Activated T-cell treated with anti-CD3 and anti-CD28 coated beads for 48 hours (primary cell): ENCODE measurements at regions not wholly inside any gene's neighbourhood (a gene's known extent, or its start where the extent isn't known, plus 50 kb on each side); places are given as distances from the start of the nearest gene placed in this dataset.

Source experiments
- DNase-seq: peaks from one replicate; pipeline ENCODE4 v3.0.0-alpha.2; 2020; ENCODE audit warnings: low read depth

DNA sequence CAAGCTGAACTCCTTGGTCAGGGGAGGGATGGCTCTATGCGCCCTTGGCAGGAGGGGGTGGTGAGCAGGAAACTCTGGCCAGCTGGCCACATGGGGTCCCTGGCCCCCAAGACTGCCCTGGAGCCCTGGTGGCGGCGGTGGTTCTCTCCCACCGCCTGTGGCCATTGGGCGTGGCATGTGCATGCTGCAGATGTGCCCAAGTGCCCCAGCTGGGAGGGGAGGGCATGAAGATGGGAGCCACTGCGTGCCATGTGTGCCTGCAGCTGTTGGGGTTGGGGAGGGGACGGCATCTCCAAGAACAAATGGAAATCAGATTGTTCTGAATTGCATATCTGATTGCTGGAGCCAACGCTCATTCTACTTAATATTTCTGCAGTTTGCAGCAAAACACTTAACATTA lies 115.7 kb upstream of the IGF1 start:
- DNase-seq: no peak

DNA sequence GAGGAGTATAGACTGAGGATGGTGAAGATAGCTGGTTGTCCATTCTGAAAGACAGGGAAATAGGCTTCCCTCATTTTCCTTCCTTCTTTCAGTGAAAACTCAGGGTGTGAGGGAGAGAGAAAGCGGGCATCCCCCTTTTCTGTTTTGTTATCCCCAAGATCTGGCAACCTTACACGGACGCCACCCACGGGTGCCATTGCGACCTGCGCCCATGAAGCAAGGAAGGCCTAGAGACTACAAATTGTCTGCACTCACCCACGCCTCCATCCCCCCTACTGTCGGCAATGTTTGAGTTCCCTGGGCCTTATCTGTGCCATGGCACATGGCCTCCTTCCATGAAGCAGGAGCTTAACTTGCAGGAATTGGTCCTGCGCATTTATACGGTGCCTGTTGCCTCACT lies 115.0 kb upstream of the IGF1 start:
- DNase-seq: no peak

DNA sequence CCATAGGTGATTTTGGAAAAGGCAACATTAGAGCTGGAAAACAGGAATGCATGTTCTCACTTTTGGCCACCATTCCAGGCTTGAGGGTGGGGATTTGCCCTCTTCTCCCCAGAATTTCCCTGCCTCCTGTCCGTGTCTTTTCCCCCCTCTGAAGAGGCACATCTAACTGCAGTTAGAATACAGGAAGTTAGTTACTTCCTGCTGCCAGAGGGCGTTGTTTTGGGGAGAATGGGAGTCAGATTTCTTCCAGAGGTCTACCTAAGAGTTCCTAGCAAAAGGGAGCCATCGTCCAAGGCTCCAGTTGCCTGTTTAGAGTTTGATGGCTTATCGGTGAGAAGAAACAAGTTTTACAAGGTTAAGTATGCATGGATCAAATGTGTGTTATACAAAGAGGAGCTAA lies 112.8 kb upstream of the IGF1 start:
- DNase-seq: no peak

DNA sequence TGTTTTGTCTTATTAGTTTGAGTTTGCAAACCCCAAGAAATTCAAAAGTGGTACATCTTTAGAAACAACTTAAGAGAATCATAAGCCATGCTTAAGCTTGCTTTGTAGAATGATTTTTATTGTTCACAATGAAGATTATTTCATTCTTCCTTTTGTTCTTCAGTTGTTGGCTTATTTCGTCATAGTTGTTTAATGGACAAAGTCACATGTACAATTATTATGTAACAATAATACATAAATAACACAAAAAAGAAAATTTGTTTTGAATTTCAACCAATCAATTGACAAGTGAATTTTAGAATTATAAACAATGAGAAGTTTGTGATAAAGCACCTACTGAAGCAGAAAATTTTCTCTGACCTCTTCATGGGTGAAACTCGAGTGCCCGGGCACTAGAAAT lies 111.8 kb upstream of the IGF1 start:
- DNase-seq: no peak

DNA sequence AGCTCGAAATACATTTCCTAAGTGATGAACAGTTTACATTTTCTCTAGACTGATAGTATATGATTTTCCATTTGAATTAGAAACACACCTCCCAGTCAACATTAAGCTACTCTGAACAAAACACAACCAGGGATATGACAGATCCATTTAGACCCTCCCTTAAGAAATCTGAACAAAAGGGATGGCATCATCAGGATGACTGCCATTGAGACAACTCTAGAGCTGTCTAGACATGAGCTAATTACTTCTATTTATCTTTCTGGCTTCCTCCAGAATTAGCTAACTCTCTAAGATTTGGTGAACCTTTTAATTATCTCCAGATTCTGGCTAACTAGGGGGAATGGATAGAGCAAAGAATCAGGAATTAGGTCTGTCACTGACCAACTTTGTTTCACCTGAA lies 92.9 kb upstream of the IGF1 start:
- no peak for DNase-seq

DNA sequence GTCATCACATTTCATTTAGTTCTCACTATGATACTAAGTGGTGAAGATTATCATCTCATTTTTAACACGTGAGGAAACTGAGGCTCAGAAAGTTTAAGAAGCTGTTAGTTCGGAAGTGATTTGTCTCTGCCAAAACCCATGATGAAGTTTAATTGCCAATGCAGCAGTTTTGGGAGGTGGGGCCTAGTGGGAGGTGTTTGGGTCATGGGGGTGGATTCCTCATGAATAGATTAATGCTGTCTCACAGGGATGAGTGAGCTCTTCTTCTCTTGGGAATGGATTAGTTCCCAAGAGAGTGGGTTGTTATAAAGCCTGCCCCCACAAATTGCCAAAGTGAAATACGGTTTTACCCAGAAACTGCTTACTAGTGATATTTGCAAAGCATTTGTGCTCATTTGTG lies 91.5 kb upstream of the IGF1 start:
- no peak for DNase-seq

DNA sequence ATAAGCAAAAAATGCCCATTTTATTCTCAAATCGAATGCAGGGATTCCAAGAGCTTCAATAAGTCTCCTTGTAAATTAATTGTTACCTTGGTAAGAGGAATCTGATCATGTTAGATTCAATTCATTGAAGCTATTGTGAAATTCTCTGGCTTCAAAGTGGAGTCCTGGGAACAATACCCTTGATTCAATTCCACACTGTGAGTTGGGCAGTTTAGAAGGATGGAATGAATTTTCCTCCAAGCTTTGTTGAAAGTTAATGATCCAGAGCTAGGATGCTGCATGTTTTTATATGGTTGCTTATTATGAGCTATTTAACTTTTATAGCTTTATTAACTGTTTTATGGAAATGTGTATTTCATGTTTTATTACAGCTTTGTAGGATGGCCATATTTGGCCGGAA lies 89.9 kb upstream of the IGF1 start:
- DNase-seq: no peak

DNA sequence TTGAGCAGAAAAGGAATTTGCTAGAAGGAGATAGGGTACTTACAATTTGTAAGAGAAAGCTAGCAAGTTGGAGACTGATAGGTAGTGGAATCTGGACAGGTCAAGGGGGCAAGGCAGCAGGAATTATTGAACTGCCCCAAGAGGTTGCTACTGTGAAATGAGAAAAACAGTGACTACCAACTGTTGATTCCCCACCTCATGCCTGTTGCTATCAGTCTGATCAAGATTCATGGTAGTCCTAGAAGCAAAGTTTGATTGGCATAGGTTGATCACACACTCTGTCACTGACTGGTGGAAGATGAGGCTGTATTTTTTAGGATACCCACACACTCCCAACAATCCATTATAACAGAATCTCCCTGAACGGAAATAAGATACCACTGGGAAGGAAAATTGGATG lies 89.4 kb upstream of the IGF1 start:
- DNase-seq: no peak

DNA sequence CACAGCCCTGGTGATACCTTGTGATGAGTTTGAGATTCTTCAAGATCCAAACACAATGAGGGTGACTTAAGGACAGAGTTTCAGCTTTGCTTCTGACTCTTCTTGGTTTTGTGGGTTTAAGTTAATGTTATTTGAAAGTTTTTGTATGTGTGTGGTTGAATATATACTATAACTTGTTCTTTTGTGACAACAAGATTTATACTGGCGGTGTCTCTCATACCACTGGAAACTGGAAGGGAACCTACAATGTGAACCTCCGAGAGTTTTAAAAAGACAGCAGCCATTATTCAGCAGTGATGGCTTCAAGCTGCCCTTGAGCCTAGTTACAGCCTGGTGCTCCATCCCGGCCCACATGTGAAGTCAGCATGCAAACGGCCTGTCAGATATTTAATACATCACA lies 87.9 kb upstream of the IGF1 start:
- DNase-seq: no peak

DNA sequence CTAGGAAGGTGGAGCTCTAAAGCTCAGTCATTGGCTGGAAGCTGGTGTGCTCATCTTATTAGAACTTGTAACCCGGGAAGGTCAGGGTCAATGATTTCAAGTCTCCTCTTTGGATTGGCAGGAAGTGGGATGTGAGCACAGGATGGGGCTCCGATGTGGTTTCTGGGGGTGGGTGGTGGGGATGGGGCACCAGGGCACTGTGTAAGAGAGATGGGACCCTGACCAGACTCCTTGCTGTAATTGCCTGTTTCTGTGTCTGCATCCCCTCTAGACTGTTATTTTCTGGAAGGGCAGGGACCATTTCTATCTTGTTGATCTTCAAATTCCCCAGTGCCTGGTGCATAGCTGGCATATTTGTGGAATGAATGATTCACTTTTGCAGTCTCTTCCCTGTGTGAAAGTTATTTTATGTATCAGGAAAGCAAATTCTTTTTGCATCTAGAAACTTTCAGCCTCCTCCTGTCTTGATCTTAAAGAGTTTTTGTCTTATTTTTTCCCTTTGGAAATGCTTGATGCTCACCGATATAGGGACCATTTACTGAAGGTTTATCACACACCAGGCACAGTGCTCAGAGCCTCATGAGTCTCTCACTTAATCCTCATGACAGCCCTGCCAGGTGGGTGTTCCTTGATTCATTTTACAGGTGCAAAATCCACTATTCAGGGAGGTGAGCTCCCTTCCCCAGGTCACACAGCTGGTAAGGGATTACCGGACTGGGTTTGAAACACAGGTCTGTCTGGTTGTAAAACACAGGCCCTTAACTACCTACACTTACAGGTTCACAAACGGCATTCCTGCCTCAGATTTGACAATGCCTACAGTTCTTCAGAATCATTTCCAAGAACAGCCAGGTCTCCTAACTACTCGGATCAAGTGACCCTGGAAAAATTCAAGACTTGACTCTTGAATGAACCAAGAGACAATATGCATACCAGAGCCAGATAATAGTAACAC lies 86.9 kb upstream of the IGF1 start:
- no peak for DNase-seq

DNA sequence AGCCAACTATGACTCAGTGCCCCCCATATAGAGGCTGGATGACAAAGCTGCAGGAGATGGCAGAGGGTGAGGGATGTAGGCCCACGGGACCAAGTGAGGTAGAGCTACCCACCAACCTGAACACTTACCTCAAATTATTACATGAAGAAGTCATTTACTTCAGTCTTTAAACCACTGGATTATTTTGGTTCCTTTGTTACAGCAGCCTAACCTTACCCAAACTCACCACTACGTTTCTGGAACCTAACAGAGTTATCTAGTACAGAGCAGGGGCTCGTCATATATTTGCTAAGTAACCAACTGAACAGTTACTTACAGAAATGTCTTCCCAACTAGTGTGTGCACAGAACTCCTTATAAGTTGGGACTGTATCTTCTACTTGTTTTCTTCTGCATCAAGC lies 85.2 kb upstream of the IGF1 start:
- DNase-seq: no peak

DNA sequence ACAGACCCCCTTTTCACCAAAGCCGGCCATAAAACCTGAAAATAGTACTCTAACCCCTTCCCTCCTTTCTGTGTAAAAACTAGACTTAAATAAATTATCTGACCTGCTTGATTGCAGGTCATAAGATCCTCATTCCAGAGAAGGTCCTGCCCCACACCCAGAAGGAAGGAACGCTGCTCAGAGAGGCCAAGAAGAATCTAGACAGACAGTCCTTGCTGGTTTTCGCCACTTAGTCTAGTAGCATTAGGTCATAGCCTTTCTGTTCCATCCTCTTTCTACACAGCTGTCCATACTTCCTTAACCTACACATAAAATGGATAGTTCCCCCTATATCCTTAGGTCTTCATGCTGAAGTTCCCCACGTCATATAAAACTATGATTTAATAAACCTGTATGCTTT lies 83.7 kb upstream of the IGF1 start:
- no peak for DNase-seq

DNA sequence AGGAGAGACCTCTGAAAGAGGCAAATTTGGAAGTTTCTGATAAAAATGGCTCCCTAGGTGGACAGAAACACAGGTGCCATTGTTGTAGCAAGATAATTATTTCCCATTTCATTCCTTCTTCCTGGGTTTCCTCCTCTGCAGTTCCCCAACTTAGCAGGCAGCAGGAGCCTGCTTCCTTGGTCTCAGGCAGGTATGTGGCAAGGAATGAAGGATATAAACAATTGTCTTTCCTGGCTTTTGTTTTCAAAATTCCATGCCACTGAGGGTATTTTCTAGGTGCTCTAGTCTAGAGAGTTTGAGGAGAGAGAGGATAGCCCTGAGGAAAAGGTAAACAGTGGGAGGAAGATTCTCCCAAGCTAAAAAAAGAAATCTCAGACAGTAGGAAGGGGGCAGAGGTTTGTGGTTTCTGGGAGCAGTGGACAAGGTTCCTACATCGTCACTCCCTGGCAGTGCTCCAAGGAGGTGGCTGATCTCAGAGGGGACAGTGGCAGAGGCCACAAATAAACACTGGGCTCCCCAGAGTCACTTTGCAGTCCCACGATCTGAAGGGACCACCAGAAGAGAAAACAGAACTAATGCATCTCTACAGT lies 82.6 kb upstream of the IGF1 start:
- no peak for DNase-seq

DNA sequence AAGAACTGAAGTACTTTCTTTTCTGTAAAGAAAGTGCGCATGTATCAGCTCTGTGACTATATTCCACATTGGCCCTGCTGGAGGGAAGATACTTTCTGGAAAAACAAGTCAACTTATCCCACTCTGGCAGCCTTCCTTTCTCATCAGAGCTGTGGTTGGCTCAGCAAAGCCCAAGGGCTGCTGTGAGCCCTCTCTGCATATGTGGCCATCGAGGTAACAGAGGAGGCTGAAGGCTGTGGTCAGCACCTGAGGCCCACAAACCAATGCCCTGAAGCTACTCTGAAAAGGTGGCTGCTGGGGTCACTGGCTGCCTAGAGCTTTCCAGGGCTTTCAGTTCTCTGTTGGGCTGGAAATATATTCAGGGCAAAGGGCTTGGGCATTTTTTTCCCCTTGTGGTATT lies 70.8 kb upstream of the IGF1 start:
- DNase-seq: no peak

DNA sequence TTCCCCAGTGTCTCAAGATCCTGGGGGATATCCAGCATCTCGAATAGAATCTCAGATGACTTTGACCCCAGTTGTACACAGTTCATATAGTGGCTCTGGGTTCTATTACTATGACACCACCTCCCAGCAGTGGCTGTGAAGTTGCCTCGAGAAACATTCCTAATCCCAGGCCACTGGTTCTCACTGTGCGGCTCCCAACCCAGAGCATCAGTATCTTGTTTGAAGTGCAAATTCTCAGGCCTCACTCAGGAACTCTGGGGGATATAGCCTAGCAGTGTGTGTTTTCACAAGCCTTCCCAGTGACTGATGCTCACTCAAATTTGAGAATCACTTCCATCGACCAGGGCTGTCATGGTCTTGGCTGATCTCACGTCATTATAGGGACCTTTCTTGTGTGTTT lies 69.3 kb upstream of the IGF1 start:
- DNase-seq: no peak

DNA sequence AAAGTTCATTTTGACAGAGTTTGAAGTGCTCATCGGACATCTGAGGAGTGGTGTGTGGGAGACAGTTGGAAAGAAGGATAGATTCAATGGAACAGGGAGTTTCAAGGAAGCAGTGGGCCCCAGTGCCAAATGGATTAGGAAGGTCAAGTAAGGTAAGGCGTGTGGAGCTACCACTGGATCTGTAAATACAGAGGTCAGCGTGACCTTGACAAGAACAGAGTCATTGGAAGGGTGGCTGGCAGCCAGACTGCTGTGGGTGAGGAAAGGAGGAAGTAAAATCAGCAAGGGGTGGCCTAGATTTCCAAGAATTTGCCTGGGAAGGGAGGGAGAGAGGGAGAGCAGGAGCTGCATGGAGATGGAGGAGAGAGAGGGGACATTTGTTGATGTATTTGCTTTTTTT lies 68.2 kb upstream of the IGF1 start:
- DNase-seq: no peak

DNA sequence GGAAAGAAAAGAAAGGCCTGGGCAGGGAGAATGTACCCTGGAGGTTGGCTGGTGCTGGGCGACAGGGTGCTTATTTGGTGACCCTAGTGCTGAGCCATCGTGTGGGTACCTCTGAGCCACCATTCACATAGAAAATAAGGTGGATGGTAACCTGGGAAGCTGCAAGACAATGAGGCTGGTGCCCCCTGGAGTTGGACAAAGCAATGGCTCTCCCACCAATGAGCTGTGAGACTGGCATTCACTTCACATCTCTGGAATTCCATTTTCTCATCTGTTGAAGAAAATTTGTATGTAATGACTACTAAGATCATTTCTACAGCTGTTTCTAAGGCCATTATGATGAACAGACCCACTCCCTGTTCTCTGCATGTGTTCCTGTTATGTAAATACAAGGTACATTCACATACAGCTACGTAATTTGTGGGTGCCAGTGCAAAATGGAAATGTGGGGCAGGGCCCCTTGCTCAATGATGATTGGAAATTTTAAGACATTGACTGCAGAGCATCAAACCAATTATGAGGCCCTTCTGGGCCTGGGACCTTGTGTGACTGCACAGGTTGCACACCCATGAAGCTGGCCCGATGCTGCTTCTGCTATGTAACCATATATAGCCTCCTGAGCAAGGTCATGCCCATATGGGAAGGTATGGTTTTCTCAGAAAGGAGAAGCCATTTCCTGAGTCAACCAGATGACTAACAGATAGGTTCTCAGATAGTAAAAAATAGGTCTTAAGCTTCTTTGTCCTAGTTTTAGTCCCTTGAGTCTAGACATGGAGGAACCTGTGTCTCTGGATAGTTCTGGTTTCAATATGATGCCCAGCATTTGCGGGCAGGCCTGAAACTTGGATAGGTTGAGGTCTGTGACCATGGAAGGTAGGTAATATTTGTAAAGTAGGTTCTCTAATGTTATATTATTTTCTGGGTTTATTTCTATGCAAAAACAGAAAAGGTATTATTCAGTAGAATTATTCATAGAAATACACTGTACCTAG lies 63.4 kb upstream of the IGF1 start:
- no peak for DNase-seq

DNA sequence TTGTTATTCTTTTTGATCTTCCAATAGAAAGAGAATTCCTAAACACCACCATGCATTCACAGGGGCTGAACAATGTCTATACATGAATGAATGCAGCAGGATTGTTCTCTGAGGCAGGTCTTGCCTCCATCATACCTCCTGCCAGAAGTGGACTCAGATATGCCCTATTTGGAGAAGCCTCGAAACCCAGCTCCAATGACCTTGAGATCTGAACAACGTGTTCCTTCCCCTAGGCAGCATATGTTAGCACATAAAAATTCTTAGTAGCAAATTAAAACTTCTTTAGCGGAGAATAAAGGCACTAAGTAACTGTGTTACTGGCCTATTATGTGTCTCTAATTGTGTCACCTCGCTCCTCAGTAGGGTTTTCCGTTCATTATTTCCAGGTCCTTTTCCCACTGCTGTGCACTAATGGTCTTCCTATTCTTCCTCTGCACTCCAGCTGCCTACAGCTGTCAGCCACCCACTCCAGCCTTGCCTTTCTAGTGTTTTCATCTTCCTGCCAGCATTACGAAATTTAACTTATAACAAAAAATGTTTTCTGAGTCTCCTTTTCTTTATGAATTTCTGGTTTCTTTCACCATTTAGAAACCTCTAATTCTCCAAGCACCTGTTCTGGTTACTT lies 62.6 kb upstream of the IGF1 start:
- no peak for DNase-seq

DNA sequence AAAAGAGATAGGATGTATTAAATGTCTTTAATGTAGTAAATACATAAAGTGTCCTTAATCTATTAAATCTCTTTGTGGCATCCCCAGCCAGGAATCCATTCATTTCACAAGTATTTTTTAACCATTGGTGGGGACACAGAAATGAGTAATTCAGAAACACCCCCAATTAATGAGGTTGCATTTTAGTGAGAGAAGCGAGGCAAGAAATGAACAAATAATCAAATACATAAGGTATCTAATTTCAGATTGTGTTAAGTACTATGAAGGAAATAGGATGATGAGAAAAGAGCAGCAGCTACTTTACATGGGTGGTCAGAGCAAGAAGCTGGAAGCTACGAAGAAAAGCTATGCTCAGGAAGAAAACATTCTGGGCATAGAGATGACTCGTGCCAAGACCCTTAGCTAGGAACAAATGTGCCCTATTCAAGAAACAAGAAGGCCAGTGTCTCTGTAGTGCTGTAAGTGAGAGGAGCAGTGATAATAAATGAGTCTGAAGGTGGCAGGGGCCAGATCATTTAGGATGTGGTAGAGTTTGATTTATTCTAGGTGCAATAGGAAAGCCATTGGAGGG lies 60.5 kb upstream of the IGF1 start:
- no peak for DNase-seq

DNA sequence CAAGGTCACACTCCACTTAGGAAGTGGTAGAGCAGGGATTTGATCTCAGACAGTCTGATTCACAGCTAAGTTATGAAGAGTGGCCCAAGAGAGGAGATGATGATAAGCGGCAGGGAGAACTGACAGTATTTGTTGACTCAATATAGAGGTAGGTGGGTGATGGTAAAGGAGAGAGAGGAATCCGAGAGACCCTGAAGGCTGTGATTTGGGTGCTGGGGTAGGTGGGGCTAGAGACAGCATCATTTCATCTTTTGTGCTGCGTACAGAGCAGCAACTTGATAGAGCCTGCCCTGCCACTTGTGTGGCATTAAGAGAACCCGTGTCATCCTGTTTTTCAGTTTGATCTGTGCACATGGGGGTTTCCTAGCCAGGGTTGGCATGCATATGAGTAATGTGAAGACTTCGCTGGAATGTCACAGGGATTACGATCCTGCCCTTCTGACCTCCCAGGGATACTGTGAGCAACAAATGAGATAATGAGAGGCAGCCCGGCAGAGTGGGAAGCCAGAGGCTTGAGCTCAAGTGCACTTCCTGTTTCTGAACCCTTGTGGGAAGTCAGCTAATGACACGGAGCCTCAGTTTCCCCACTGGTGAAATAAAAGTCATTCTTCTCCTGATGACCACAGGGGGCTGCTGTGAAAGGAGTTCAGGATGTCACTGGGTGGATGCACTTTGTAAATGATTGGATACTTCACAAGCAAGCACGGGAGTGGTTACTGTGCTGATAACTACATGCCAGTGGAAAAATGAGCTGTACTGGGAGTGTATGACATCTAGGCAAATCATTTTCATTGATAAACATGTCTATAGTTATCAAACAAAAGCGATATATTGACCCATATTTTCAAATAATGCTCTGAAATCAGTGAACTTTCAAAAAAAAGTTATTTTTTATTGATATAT lies 59.5 kb upstream of the IGF1 start:
- no peak for DNase-seq

DNA sequence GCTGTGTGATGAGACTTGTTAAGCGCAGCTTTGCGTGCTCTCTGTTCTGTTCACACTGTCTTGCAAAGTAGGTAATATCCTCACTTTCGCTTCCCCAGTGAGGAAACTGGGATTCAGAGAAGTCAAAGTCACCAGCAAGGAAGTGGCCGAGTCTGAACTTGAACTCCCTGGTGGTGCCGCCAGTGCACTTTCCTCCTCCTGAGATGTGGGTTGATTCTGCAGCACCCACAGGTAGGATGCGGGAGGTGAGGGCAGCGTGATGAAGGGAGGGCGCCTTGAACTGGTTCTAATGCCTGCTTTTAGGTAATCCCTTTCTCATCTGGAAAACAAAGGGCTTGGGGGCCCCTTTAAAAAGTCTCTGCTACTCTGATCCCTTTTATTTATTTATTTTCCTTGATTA lies 54.9 kb upstream of the IGF1 start:
- DNase-seq: no peak
